ENCODE measurements at regions not wholly inside any gene's neighbourhood (a gene's known extent, or its start where the extent isn't known, plus 50 kb on each side); places are given as distances from the start of the nearest gene placed in this dataset.

- DNase-seq (ENCODE audit: low read depth): no peak
- no peak overlapping the region for H3K4me3 ChIP-seq (ENCODE audit: control insufficient read depth, low read depth, low read length)
- no peak for TF ChIP-seq CTCF (conservative IDR thresholded peaks at IDR 0.05; ENCODE audit: control insufficient read depth, insufficient read depth, low read depth, low read length)
Measured at GRCh38 chr1:96660051-96660450, 61.5 kb upstream of the PTBP2 start.

- no peak overlapping the region for H3K4me3 ChIP-seq (ENCODE audit: control insufficient read depth, low read depth, low read length)
- DNase-seq (ENCODE audit: low read depth): peak; percentile 50
- no peak for TF ChIP-seq CTCF (conservative IDR thresholded peaks at IDR 0.05; ENCODE audit: control insufficient read depth, insufficient read depth, low read depth, low read length)
Measured at GRCh38 chr1:96660503-96660902, 61.1 kb upstream of the PTBP2 start.

Measured in fibroblast of mammary gland (primary cell).